Kidney (tissue), 13 donors: ENCODE measurements at regions not wholly inside any gene's neighbourhood (a gene's known extent, or its start where the extent isn't known, plus 50 kb on each side); places are given as distances from the start of the nearest gene placed in this dataset.

Source experiments
- DNase-seq, 5 donors: peaks; one replicate each; pipeline ENCODE4 v3.0.0-alpha.2; 2013 to 2020
- FAIRE-seq: peaks from 2 replicates; lab custom pipeline; 2012; peaks lifted over from hg19 to GRCh38; lab: Jason Lieb, UNC
- H3K27ac ChIP-seq, 2 donors: one replicate each; pipeline ENCODE4 v1.7.0; 2013; ENCODE audit warnings: low read depth in 2 of 2, low read length in 2 of 2, inconsistent platforms in 1 of 2
- H3K27me3 ChIP-seq: one replicate; pipeline ENCODE4 v1.7.1; 2013; ENCODE audit warnings: low read length, inconsistent platforms; ENCODE audit not compliant: control insufficient read depth, insufficient read depth
- H3K36me3 ChIP-seq, 3 donors: one replicate each; pipeline versions ENCODE4 v1.7.0 to v1.7.1; 2013; ENCODE audit warnings: low read length in 3 of 3, control low read depth in 1 of 3, inconsistent platforms in 1 of 3; ENCODE audit not compliant: insufficient read depth in 3 of 3, control insufficient read depth in 2 of 3
- H3K4me1 ChIP-seq, 3 donors: one replicate each; pipeline versions ENCODE4 v1.7.0 to v1.7.1; 2013; ENCODE audit warnings: low read length in 3 of 3, inconsistent platforms in 1 of 3, low read depth in 1 of 3; ENCODE audit not compliant: control insufficient read depth in 2 of 3, insufficient read depth in 2 of 3
- H3K4me3 ChIP-seq, 3 donors: one replicate each; pipeline versions ENCODE4 v1.7.0 to v1.8.1; 2013; ENCODE audit warnings: low read length in 3 of 3, control low read depth in 1 of 3, inconsistent platforms in 1 of 3
- H3K9ac ChIP-seq, 3 donors: one replicate each; pipeline versions ENCODE4 v1.7.0 to v1.7.1; 2013; ENCODE audit warnings: low read length in 3 of 3, control low read depth in 1 of 3, inconsistent platforms in 1 of 3
- H3K9me3 ChIP-seq, 3 donors: one replicate each; pipeline versions ENCODE4 v1.7.0 to v1.7.1; 2013; ENCODE audit warnings: low read length in 3 of 3, control low read depth in 1 of 3, inconsistent platforms in 1 of 3; ENCODE audit not compliant: control insufficient read depth in 2 of 3, insufficient read depth in 1 of 3
- intact Hi-C: fragments of 100-400 bp; cut with DNase I; formaldehyde crosslinking; loops from one replicate; pipeline ENCODE4 v1.11.1; 2022
- TF ChIP-seq, protein P1 (sequence below): IDR thresholded peaks from 3 replicates; pipeline ENCODE4 v1.5.1; 2012; ENCODE audit warnings: mild to moderate bottlenecking, moderate library complexity, borderline replicate concordance; ENCODE audit not compliant: insufficient read depth; ENCODE audit errors: extremely low read depth
- donor health status: control.
- donor health status: control.
- donor health status: control.
- donor health status: control.
- donor health status: control.
- donor health status: DM: yes; HTN: yes; CAD: no.
- donor health status: Normal renal cell carcinoma (clear cell type).

DNA sequence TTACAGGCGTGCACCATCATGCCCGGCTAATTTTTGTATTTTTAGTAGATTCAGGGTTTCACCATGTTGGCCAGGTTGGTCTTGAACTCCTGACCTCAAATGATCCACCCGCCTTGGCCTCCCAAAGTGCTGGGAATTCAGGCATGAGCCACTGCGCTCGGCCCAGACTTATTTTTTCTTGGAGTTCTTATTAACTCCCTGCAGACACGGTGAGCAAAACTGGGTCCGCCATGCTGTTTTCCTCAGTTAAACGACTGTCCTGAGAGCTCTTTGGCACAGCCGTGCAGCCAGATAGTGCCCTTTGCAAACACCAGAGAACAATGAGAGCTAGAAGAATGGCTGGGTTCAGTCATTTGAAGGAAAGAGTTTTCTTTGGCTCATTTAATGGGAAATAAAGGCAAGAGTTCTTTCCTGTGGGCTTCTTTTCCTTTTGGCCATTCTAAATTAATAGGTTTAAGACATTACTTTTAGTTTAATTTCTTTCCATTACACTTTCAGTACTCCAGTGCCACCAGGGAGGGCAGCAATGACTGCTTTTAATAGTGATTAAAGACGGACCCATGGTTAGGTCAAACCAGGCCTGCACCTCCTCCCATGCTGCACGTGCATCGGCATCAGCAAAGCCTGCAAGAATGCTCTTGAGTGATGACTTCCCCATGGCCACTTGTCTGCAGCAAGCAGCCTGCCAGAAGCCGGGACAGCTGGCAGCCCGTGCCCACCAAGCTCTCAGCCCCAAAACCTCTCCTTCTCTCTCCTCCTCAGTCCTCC lies 60.7 kb downstream of the VCPKMT start:
- Histone ChIP-seq H3K36me3 (no peaks in the 10 kb centered on the region), H3K4me1 (peaks cover 0 to 9% (median 4%) of the 10 kb centered on the region in 3 donors), H3K9me3 (no peaks in the 10 kb centered on the region), H3K27ac (no peak overlapping the region), H3K27me3 (no peaks in the 10 kb centered on the region), H3K4me3 (no peak overlapping the region), H3K9ac (no peak overlapping the region)
- DNase-seq (peak in 2 of 5 donors; percentile 26 to 64), FAIRE-seq (no peak)
- TF ChIP-seq, protein P1, sequence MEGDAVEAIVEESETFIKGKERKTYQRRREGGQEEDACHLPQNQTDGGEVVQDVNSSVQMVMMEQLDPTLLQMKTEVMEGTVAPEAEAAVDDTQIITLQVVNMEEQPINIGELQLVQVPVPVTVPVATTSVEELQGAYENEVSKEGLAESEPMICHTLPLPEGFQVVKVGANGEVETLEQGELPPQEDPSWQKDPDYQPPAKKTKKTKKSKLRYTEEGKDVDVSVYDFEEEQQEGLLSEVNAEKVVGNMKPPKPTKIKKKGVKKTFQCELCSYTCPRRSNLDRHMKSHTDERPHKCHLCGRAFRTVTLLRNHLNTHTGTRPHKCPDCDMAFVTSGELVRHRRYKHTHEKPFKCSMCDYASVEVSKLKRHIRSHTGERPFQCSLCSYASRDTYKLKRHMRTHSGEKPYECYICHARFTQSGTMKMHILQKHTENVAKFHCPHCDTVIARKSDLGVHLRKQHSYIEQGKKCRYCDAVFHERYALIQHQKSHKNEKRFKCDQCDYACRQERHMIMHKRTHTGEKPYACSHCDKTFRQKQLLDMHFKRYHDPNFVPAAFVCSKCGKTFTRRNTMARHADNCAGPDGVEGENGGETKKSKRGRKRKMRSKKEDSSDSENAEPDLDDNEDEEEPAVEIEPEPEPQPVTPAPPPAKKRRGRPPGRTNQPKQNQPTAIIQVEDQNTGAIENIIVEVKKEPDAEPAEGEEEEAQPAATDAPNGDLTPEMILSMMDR, result no peak
- intact Hi-C loops, result no loop called here

DNA sequence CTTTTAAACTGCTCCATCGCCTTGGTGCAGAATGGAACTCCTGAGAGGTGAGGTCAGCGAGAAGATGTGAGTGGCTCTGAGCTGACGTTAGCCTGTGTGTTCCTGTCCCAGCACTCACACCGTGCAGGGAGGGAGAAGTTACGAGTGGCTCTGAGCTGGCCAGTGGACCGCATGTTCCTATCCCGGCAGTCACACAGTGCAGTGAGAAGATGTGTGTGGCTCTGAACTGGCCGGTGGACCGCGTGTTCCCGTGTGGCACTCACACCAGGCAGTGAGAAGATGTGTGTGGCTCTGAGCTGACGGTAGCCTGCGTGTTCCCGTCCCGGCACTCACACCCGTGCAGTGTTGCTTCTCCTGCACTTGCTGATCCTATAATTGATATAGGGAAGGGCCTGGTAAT lies 59.9 kb downstream of the VCPKMT start:
- peak in 1 of 5 donors; percentile 46 for DNase-seq
- H3K27me3 ChIP-seq, result no peaks in the 10 kb centered on the region
- H3K9ac ChIP-seq, result no peak overlapping the region
- H3K4me1 ChIP-seq, result peaks cover 1 to 16% (median 12%) of the 10 kb centered on the region in 3 donors
- intact Hi-C loops, result no loop called here
- no peaks in the 10 kb centered on the region for H3K9me3 ChIP-seq
- TF ChIP-seq, protein P1, result no peak
- no peaks in the 10 kb centered on the region for H3K36me3 ChIP-seq
- no peak for FAIRE-seq
- H3K4me3 ChIP-seq, result no peak overlapping the region
- no peak overlapping the region for H3K27ac ChIP-seq

DNA sequence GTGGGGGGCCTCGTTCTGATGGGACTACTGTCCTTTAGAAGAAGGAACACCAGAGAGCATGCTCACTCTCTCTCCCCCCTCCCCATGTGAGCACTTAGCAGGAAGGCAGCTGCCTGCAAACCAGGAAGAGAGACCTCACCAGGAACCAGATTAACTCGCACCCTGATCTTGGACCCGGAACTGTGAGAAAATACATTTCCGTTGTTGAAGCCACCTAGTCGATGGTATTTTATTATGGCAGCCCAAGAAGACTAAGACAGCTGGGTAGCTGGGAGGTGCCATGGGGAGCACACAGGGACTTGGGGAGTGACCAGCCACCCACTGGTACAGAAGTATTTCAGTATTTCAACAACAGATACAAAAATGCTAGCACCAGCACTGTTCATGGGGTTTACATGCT lies 59.0 kb downstream of the VCPKMT start:
- Histone ChIP-seq H3K27ac (no peak overlapping the region), H3K9me3 (no peaks in the 10 kb centered on the region), H3K4me1 (peaks cover 5 to 25% (median 20%) of the 10 kb centered on the region in 3 donors), H3K27me3 (no peaks in the 10 kb centered on the region), H3K36me3 (no peaks in the 10 kb centered on the region), H3K9ac (no peak overlapping the region), H3K4me3 (no peak overlapping the region)
- no peak for FAIRE-seq
- intact Hi-C loops, result no loop called here
- TF ChIP-seq, protein P1, result no peak
- peak in 1 of 5 donors; percentile 6 for DNase-seq
